ENCODE measurements at regions not wholly inside any gene's neighbourhood (a gene's known extent, or its start where the extent isn't known, plus 50 kb on each side); places are given as distances from the start of the nearest gene placed in this dataset.

GRCh38 chr13:34502621-34503020, 439.4 kb upstream of the NBEA start:
- no peak overlapping the region for H3K4me3 ChIP-seq (ENCODE audit: low read depth in 1 of 3, low read length in 3 of 3)
- no peaks in the 10 kb centered on the region for H3K4me1 ChIP-seq (ENCODE audit: control insufficient read depth in 4 of 4, insufficient read depth in 4 of 4, low read length in 3 of 4)

More at GRCh38 chr13:34502621-34503020, 439.4 kb upstream of the NBEA start:
- 76% methylated on average over 3 of the region's 3 CpGs for WGBS
- Histone ChIP-seq H3K36me3 (ENCODE audit: control insufficient read depth in 4 of 4, insufficient read depth in 3 of 4, low read depth in 1 of 4, low read length in 3 of 4) (no peaks in the 10 kb centered on the region), H3K9ac (ENCODE audit: low read depth in 1 of 2, low read length in 2 of 2) (no peak overlapping the region), H3K27me3 (ENCODE audit: control insufficient read depth in 4 of 4, insufficient read depth in 4 of 4, low read length in 3 of 4) (no peaks in the 10 kb centered on the region), H3K27ac (ENCODE audit: low read depth in 1 of 2, low read length in 2 of 2) (no peak overlapping the region), H3K9me3 (ENCODE audit: control insufficient read depth in 4 of 4, low read length in 3 of 4) (no peaks in the 10 kb centered on the region)
- DNase-seq (ENCODE audit: low spot score): no peak
- TF ChIP-seq JUND (IDR thresholded peaks at IDR 0.05): no peak
- no peak for TF ChIP-seq ATF3 (IDR thresholded peaks at IDR 0.05)
- no peak for TF ChIP-seq NR2F2 (IDR thresholded peaks at IDR 0.05)
- no peak for TF ChIP-seq CTCF (IDR thresholded peaks at IDR 0.05; ENCODE audit: low read depth, low read length, missing input control)
- TF ChIP-seq HNF4G (IDR thresholded peaks at IDR 0.05): no peak
- no peak for TF ChIP-seq EGR1 (IDR thresholded peaks at IDR 0.05; ENCODE audit: low read depth in 2 of 2)
- TF ChIP-seq HNF4A (conservative IDR thresholded peaks at IDR 0.05): no peak
- TF ChIP-seq RAD21 (IDR thresholded peaks at IDR 0.05): no peak
- no peak for TF ChIP-seq REST (IDR thresholded peaks at IDR 0.05)
- TF ChIP-seq GABPA (IDR thresholded peaks at IDR 0.05 in 1 of 2, conservative IDR thresholded peaks at IDR 0.05 in 1 of 2): no peak
- no peak for TF ChIP-seq MAX (IDR thresholded peaks at IDR 0.05)
- TF ChIP-seq FOXA2 (IDR thresholded peaks at IDR 0.05): no peak
- no peak for TF ChIP-seq ZBTB33 (IDR thresholded peaks at IDR 0.05)
- no peak for TF ChIP-seq TAF1 (conservative IDR thresholded peaks at IDR 0.05)
- no peak for TF ChIP-seq FOXA1 (IDR thresholded peaks at IDR 0.05)
- no peak for TF ChIP-seq RXRA (IDR thresholded peaks at IDR 0.05)
- TF ChIP-seq YY1 (IDR thresholded peaks at IDR 0.05): no peak
- TF ChIP-seq SP1 (IDR thresholded peaks at IDR 0.05): no peak

All from liver (tissue), 8 donors.